Fibroblast of skin of back (primary cell): ENCODE measurements at regions not wholly inside any gene's neighbourhood (a gene's known extent, or its start where the extent isn't known, plus 50 kb on each side); places are given as distances from the start of the nearest gene placed in this dataset.

Source experiments
- DNase-seq: peaks from one replicate; pipeline ENCODE4 v3.0.0-alpha.2; 2013

- no peak for DNase-seq
Measured at GRCh38 chr16:6363396-6363795, 969.2 kb upstream of the RBFOX1 start.

- DNase-seq = no peak
Measured at GRCh38 chr16:6362321-6362720, 970.3 kb upstream of the RBFOX1 start.

- DNase-seq = no peak
Measured at GRCh38 chr16:6360641-6361040, 972.0 kb upstream of the RBFOX1 start.

- DNase-seq = no peak
Measured at GRCh38 chr16:6356911-6357310, 975.7 kb upstream of the RBFOX1 start.

- no peak for DNase-seq
Measured at GRCh38 chr16:6349725-6350124, 982.9 kb upstream of the RBFOX1 start.

- DNase-seq = no peak
Measured at GRCh38 chr16:6345090-6345489, 987.6 kb upstream of the RBFOX1 start.

GRCh38 chr16:6343157-6343556 lies 989.5 kb upstream of the RBFOX1 start:
- no peak for DNase-seq

- no peak for DNase-seq
Measured at GRCh38 chr16:6341981-6342380, 990.7 kb upstream of the RBFOX1 start.

GRCh38 chr16:6335072-6335471 lies 997.6 kb upstream of the RBFOX1 start:
- DNase-seq = no peak

- no peak for DNase-seq
Measured at GRCh38 chr16:6331770-6332169, 1000.9 kb upstream of the RBFOX1 start.

- no peak for DNase-seq
Measured at GRCh38 chr16:6317934-6318333, 1014.7 kb upstream of the RBFOX1 start.

- no peak for DNase-seq
Measured at GRCh38 chr16:6309271-6309670, 1023.4 kb upstream of the RBFOX1 start.

GRCh38 chr16:6308176-6308575 lies 1024.5 kb upstream of the RBFOX1 start:
- no peak for DNase-seq

GRCh38 chr16:6300523-6300922 lies 1032.1 kb upstream of the RBFOX1 start:
- DNase-seq = no peak

GRCh38 chr16:6297666-6298410 lies 1034.8 kb upstream of the RBFOX1 start:
- DNase-seq = no peak

GRCh38 chr16:6286176-6286575 lies 1046.5 kb upstream of the RBFOX1 start:
- DNase-seq = no peak

GRCh38 chr16:6284731-6285130 lies 1047.9 kb upstream of the RBFOX1 start:
- DNase-seq = no peak

- no peak for DNase-seq
Measured at GRCh38 chr16:6281994-6282393, 1050.7 kb upstream of the RBFOX1 start.

GRCh38 chr16:6281274-6281673 lies 1051.4 kb upstream of the RBFOX1 start:
- DNase-seq = no peak

- DNase-seq = no peak
Measured at GRCh38 chr16:6280055-6280454, 1052.6 kb upstream of the RBFOX1 start.

GRCh38 chr16:6279286-6279685 lies 1053.4 kb upstream of the RBFOX1 start:
- no peak for DNase-seq

GRCh38 chr16:6274351-6274750 lies 1058.3 kb upstream of the RBFOX1 start:
- no peak for DNase-seq

- no peak for DNase-seq
Measured at GRCh38 chr16:6267682-6268081, 1065.0 kb upstream of the RBFOX1 start.

- DNase-seq = no peak
Measured at GRCh38 chr16:6266703-6267102, 1065.9 kb upstream of the RBFOX1 start.

- peak; percentile 1 for DNase-seq
Measured at GRCh38 chr16:6265968-6266367, 1066.7 kb upstream of the RBFOX1 start.
